NB4 (cell line): ENCODE measurements at regions not wholly inside any gene's neighbourhood (a gene's known extent, or its start where the extent isn't known, plus 50 kb on each side); places are given as distances from the start of the nearest gene placed in this dataset.

Experiments
- MYC ChIP-seq: IDR thresholded peaks from 2 replicates; pipeline ENCODE4 v1.6.1; 2011; ENCODE audit warnings: low read depth, low read length
- POLR2A ChIP-seq: IDR thresholded peaks from 2 replicates; pipeline ENCODE4 v1.6.1; 2011; ENCODE audit warnings: mild to moderate bottlenecking; ENCODE audit not compliant: insufficient read length; ENCODE audit errors: extremely low read depth
- TF ChIP-seq, protein P1 (sequence below): IDR thresholded peaks from one replicate; pipeline ENCODE4 v1.5.1; 2012; ENCODE audit warnings: low read depth, low read length
- TF ChIP-seq, protein P2 (sequence below): IDR thresholded peaks from 2 replicates; pipeline ENCODE4 v1.6.1; 2011; ENCODE audit warnings: low read depth, low read length

GRCh38 chr1:80894921-80895320 lies 905.8 kb upstream of the ADGRL2 start:
- TF ChIP-seq, protein P1, sequence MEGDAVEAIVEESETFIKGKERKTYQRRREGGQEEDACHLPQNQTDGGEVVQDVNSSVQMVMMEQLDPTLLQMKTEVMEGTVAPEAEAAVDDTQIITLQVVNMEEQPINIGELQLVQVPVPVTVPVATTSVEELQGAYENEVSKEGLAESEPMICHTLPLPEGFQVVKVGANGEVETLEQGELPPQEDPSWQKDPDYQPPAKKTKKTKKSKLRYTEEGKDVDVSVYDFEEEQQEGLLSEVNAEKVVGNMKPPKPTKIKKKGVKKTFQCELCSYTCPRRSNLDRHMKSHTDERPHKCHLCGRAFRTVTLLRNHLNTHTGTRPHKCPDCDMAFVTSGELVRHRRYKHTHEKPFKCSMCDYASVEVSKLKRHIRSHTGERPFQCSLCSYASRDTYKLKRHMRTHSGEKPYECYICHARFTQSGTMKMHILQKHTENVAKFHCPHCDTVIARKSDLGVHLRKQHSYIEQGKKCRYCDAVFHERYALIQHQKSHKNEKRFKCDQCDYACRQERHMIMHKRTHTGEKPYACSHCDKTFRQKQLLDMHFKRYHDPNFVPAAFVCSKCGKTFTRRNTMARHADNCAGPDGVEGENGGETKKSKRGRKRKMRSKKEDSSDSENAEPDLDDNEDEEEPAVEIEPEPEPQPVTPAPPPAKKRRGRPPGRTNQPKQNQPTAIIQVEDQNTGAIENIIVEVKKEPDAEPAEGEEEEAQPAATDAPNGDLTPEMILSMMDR, result no peak
- TF ChIP-seq POLR2A, result no peak
- TF ChIP-seq, protein P2, sequence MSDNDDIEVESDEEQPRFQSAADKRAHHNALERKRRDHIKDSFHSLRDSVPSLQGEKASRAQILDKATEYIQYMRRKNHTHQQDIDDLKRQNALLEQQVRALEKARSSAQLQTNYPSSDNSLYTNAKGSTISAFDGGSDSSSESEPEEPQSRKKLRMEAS, result no peak
- no peak for TF ChIP-seq MYC
